ENCODE measurements at regions not wholly inside any gene's neighbourhood (a gene's known extent, or its start where the extent isn't known, plus 50 kb on each side); places are given as distances from the start of the nearest gene placed in this dataset.

DNA sequence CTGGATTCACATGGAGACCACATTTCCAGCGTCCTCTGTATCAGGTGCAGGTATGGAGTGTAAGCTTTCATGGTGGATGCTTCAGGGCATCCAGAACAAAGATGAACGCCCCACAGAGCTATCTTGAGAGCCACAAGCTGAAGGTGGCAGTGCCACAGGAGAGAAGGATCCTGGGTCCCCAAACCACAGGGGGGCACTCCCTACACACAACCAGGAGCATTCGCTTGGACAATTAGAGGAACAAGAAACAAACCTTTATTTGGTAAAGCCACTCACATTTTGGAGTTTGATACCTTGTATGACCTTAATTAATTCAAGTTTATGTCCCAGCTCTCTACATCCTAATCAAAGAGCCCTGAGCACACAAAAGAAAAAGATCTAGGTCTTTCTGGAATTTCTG, 406.3 kb downstream of the PREX1 start:
- H3K27ac Mint-ChIP-seq: no peak overlapping the region
- H3K27me3 Mint-ChIP-seq (ENCODE audit: low read depth in 3 of 3): peaks cover 0 to 8% (median 0%) of the 10 kb centered on the region in 3 donors
- no peaks in the 10 kb centered on the region for H3K36me3 Mint-ChIP-seq
- H3K4me1 Mint-ChIP-seq: no peaks in the 10 kb centered on the region
- no peaks in the 10 kb centered on the region for H3K9me3 Mint-ChIP-seq
- no peak overlapping the region for H3K4me3 Mint-ChIP-seq
- no peak for DNase-seq

GRCh38 chr20:48420176-48420575, 407.6 kb downstream of the PREX1 start:
- no peaks in the 10 kb centered on the region for H3K4me1 Mint-ChIP-seq
- H3K4me3 Mint-ChIP-seq: no peak overlapping the region
- peaks cover 0 to 12% (median 0%) of the 10 kb centered on the region in 3 donors for H3K27me3 Mint-ChIP-seq (ENCODE audit: low read depth in 3 of 3)
- no peak overlapping the region for H3K27ac Mint-ChIP-seq
- H3K9me3 Mint-ChIP-seq: no peaks in the 10 kb centered on the region
- no peaks in the 10 kb centered on the region for H3K36me3 Mint-ChIP-seq
- no peak for DNase-seq

- no peaks in the 10 kb centered on the region for H3K4me1 Mint-ChIP-seq
These were observed 408.6 kb downstream of the PREX1 start for GRCh38 chr20:48419173-48419572.

GRCh38 chr20:48416002-48416401, 411.8 kb downstream of the PREX1 start:
- no peaks in the 10 kb centered on the region for H3K9me3 Mint-ChIP-seq
- H3K27me3 Mint-ChIP-seq (ENCODE audit: low read depth in 3 of 3): peaks cover 0 to 11% (median 5%) of the 10 kb centered on the region in 3 donors
- no peak overlapping the region for H3K4me3 Mint-ChIP-seq
- H3K4me1 Mint-ChIP-seq: no peaks in the 10 kb centered on the region
- no peaks in the 10 kb centered on the region for H3K36me3 Mint-ChIP-seq
- no peak for DNase-seq
- H3K27ac Mint-ChIP-seq: no peak overlapping the region

More at GRCh38 chr20:48419173-48419572, 408.6 kb downstream of the PREX1 start:
- H3K36me3 Mint-ChIP-seq: no peaks in the 10 kb centered on the region
- H3K27me3 Mint-ChIP-seq (ENCODE audit: low read depth in 3 of 3): peaks cover 0 to 9% (median 0%) of the 10 kb centered on the region in 3 donors
- H3K27ac Mint-ChIP-seq: no peak overlapping the region
- DNase-seq: no peak
- H3K9me3 Mint-ChIP-seq: no peaks in the 10 kb centered on the region
- no peak overlapping the region for H3K4me3 Mint-ChIP-seq

- Mint-ChIP-seq H3K9me3 (peaks cover 0 to 3% (median 0%) of the 10 kb centered on the region in 6 donors), H3K27me3 (ENCODE audit: low read depth in 3 of 3) (peaks cover 4 to 11% (median 5%) of the 10 kb centered on the region in 3 donors), H3K4me3 (no peak overlapping the region), H3K27ac (no peak overlapping the region), H3K36me3 (no peaks in the 10 kb centered on the region), H3K4me1 (no peaks in the 10 kb centered on the region)
- DNase-seq: no peak
These were observed 413.0 kb downstream of the PREX1 start for GRCh38 chr20:48414786-48415185.

GRCh38 chr20:48411919-48412522, 415.8 kb downstream of the PREX1 start:
- H3K27ac Mint-ChIP-seq: no peak overlapping the region
- no peaks in the 10 kb centered on the region for H3K4me1 Mint-ChIP-seq
- peaks cover 5 to 10% (median 5%) of the 10 kb centered on the region in 3 donors for H3K27me3 Mint-ChIP-seq (ENCODE audit: low read depth in 3 of 3)
- H3K36me3 Mint-ChIP-seq: no peaks in the 10 kb centered on the region
- no peak overlapping the region for H3K4me3 Mint-ChIP-seq
- peaks cover 0 to 3% (median 0%) of the 10 kb centered on the region in 6 donors for H3K9me3 Mint-ChIP-seq
- no peak for DNase-seq

- Mint-ChIP-seq H3K4me3 (no peak overlapping the region), H3K27me3 (ENCODE audit: low read depth in 3 of 3) (peaks cover 5 to 11% (median 5%) of the 10 kb centered on the region in 3 donors), H3K9me3 (peaks cover 0 to 3% (median 0%) of the 10 kb centered on the region in 6 donors), H3K36me3 (no peaks in the 10 kb centered on the region), H3K4me1 (no peaks in the 10 kb centered on the region), H3K27ac (no peak overlapping the region)
- no peak for DNase-seq
These were observed 416.6 kb downstream of the PREX1 start for GRCh38 chr20:48411245-48411644.

GRCh38 chr20:48409055-48409615, 418.7 kb downstream of the PREX1 start:
- DNase-seq: no peak
- Mint-ChIP-seq H3K27ac (no peak overlapping the region), H3K36me3 (no peaks in the 10 kb centered on the region), H3K4me1 (no peaks in the 10 kb centered on the region), H3K9me3 (peaks cover 0 to 3% (median 0%) of the 10 kb centered on the region in 6 donors), H3K27me3 (ENCODE audit: low read depth in 3 of 3) (peaks cover 5 to 8% (median 7%) of the 10 kb centered on the region in 3 donors), H3K4me3 (no peak overlapping the region)

DNA sequence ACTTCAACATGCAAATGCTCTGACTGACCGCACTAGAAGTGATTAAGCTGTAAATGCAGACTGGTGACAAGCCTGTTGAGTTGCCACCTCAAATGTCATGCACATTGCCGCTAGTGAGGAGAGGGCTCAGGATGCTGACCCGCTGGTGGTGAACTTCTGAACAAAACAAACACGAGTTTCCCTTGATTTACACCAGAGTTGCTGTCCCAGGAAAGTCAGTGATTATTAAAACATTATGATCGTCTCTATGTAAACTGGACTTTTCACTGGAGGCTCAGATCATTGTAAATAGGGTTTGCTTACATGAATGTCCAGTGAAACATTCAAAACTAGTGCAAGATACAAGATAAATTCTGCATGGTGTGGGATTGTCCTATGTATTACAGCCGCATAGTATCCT, 420.1 kb downstream of the PREX1 start:
- H3K4me1 Mint-ChIP-seq: no peaks in the 10 kb centered on the region
- H3K27ac Mint-ChIP-seq: no peak overlapping the region
- no peaks in the 10 kb centered on the region for H3K36me3 Mint-ChIP-seq
- no peak overlapping the region for H3K4me3 Mint-ChIP-seq
- H3K9me3 Mint-ChIP-seq: peaks cover 0 to 3% (median 0%) of the 10 kb centered on the region in 6 donors
- DNase-seq: no peak
- H3K27me3 Mint-ChIP-seq (ENCODE audit: low read depth in 3 of 3): peaks cover 4 to 7% (median 5%) of the 10 kb centered on the region in 3 donors

DNA sequence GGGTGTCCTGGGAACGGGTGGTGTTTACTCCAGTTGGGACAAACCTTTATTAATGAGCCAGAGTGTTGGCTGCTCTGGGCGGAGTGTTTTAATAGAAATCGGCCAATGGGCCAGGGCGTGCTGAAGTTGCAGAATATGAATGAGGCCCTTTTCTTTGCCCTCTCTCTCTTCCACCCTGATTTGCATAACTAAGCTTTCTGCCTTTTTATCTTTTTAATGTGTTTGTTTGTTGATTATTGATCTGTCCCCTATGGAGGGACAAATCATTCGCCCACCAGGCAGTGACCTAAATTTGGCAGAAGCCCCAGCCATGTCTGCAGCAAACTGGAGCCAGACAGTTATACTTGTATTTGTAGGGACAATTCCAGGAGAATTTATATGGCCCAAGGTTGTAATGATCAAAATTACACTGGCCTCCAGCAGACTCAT, 420.9 kb downstream of the PREX1 start:
- Mint-ChIP-seq H3K27ac (no peak overlapping the region), H3K36me3 (no peaks in the 10 kb centered on the region), H3K4me1 (no peaks in the 10 kb centered on the region), H3K27me3 (ENCODE audit: low read depth in 3 of 3) (peaks cover 0 to 9% (median 5%) of the 10 kb centered on the region in 3 donors), H3K9me3 (peaks cover 0 to 3% (median 0%) of the 10 kb centered on the region in 6 donors), H3K4me3 (no peak overlapping the region)
- no peak for DNase-seq

- Mint-ChIP-seq H3K27me3 (ENCODE audit: low read depth in 3 of 3) (peaks cover 0 to 9% (median 5%) of the 10 kb centered on the region in 3 donors), H3K36me3 (no peaks in the 10 kb centered on the region), H3K9me3 (peaks cover 0 to 3% (median 0%) of the 10 kb centered on the region in 6 donors), H3K27ac (no peak overlapping the region), H3K4me3 (no peak overlapping the region), H3K4me1 (no peaks in the 10 kb centered on the region)
- no peak for DNase-seq
These were observed 421.3 kb downstream of the PREX1 start for GRCh38 chr20:48406498-48406897.

GRCh38 chr20:48405909-48406308, 421.9 kb downstream of the PREX1 start:
- Mint-ChIP-seq H3K27me3 (ENCODE audit: low read depth in 3 of 3) (peaks cover 0 to 9% (median 5%) of the 10 kb centered on the region in 3 donors), H3K4me3 (no peak overlapping the region), H3K4me1 (no peaks in the 10 kb centered on the region), H3K9me3 (peaks cover 0 to 3% (median 0%) of the 10 kb centered on the region in 6 donors), H3K36me3 (no peaks in the 10 kb centered on the region), H3K27ac (no peak overlapping the region)
- DNase-seq: no peak

DNA sequence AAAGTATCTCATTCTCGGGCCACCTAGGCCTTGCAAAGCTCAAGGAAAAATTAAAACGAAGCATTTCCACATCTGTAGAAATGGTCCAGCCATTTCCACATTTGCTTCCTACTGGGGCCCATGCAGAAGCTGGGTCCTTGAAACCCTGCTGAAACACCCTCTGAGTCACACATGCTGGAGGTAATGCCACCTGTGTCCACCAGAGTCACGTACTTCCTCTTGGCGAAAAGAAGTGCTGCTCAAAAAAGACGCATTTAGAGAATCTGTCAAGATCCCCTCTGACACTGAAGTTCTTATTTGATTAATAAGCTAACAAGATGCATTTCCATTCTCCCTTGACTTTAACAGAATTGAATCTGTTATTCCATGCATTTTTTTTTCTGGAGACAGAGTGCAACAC, 423.2 kb downstream of the PREX1 start:
- Mint-ChIP-seq H3K4me3 (no peak overlapping the region), H3K27me3 (ENCODE audit: low read depth in 3 of 3) (peaks cover 0 to 7% (median 5%) of the 10 kb centered on the region in 3 donors), H3K36me3 (no peaks in the 10 kb centered on the region), H3K4me1 (no peaks in the 10 kb centered on the region), H3K9me3 (no peaks in the 10 kb centered on the region), H3K27ac (no peak overlapping the region)
- DNase-seq: no peak

DNA sequence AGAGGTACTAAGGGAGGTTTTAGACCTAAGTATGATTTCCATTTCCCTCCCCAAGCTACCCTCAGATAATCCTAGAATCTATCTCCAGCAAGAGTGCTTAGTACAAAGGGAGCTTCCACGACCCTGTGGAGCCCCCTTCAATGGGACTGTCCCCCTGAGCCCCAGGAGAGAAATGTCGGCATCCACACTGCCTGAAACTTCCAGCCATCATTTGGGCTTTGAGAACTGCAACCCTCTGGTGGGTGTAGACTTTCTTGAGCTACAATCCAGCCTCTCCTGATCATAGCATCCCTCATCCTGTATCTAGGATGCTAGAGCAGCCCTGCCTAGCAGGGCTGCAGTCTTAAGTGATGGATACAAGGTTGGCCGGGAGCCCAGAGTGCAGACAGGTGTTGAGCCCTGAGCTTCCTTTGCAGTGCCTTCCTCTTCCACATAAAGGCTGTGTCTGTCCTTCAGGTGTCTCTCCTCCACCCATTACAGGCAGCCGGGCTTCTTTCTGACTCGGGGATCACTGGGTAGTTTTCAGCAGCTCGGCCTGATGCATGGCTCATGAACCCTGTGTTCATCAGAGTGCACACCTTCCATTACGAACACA, 424.5 kb downstream of the PREX1 start:
- Mint-ChIP-seq H3K4me3 (no peak overlapping the region), H3K4me1 (no peaks in the 10 kb centered on the region), H3K9me3 (no peaks in the 10 kb centered on the region), H3K27ac (no peak overlapping the region), H3K36me3 (no peaks in the 10 kb centered on the region), H3K27me3 (ENCODE audit: low read depth in 3 of 3) (peaks cover 0 to 7% (median 3%) of the 10 kb centered on the region in 3 donors)
- DNase-seq: no peak

Data from immature natural killer cell (primary cell).